ENCODE measurements at regions not wholly inside any gene's neighbourhood (a gene's known extent, or its start where the extent isn't known, plus 50 kb on each side); places are given as distances from the start of the nearest gene placed in this dataset.

GRCh38 chr14:66081594-66082376 lies 404.4 kb upstream of the CCDC196 start:
- no peak overlapping the region for H3K27ac ChIP-seq

GRCh38 chr14:66085224-66085623 lies 400.9 kb upstream of the CCDC196 start:
- no peak for TF ChIP-seq CTCF (conservative IDR thresholded peaks at IDR 0.05)
- H3K27ac ChIP-seq, result peak overlapping the region; percentile 76

More at GRCh38 chr14:66081594-66082376, 404.4 kb upstream of the CCDC196 start:
- no peak for TF ChIP-seq CTCF (conservative IDR thresholded peaks at IDR 0.05)

- H3K27ac ChIP-seq, result peak overlapping the region; percentile 76
- no peak for TF ChIP-seq CTCF (conservative IDR thresholded peaks at IDR 0.05)
These were observed 400.5 kb upstream of the CCDC196 start for GRCh38 chr14:66085665-66086064.

- TF ChIP-seq CTCF (conservative IDR thresholded peaks at IDR 0.05), result no peak
These were observed 398.9 kb upstream of the CCDC196 start for GRCh38 chr14:66087231-66087630.

GRCh38 chr14:66088656-66089055 lies 397.5 kb upstream of the CCDC196 start:
- TF ChIP-seq CTCF (conservative IDR thresholded peaks at IDR 0.05), result no peak
- H3K27ac ChIP-seq, result no peak overlapping the region

More at GRCh38 chr14:66087231-66087630, 398.9 kb upstream of the CCDC196 start:
- H3K27ac ChIP-seq, result no peak overlapping the region

GRCh38 chr14:66092206-66092605 lies 394.0 kb upstream of the CCDC196 start:
- TF ChIP-seq CTCF (conservative IDR thresholded peaks at IDR 0.05), result no peak
- H3K27ac ChIP-seq, result no peak overlapping the region

GRCh38 chr14:66092748-66093147 lies 393.4 kb upstream of the CCDC196 start:
- no peak for TF ChIP-seq CTCF (conservative IDR thresholded peaks at IDR 0.05)
- H3K27ac ChIP-seq, result no peak overlapping the region
